Limb (tissue), 2 donors: ENCODE measurements at regions not wholly inside any gene's neighbourhood (a gene's known extent, or its start where the extent isn't known, plus 50 kb on each side); places are given as distances from the start of the nearest gene placed in this dataset.
A peak's percentile ranks its signal among the peaks of the same experiment; 100 is the strongest.

Experiments used
- DNase-seq, 2 donors: peaks; one replicate each; pipeline ENCODE4 v3.0.0-alpha.2; 2016; ENCODE audit errors: extremely low spot score in 2 of 2

- DNase-seq = no peak
Observed at GRCh38 chr5:173741729-173742431, 125.4 kb upstream of the BOD1 start.

DNA sequence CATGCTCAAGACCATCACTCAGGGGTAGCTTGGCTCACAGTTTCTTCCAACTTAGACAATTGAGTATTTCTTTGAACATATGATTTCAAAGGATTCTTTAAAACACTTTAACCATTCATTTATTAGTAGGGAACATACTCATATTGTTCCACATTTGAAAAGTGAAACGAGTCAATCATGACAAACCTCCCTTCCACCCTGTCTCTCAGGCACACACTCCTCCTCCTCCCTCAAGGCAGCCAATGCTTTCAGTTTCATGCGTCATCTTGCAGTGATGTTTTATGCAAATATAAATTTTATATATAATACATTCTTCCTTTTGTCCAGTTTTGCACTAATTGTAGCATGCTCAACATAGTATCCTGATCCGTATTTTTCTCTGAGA lies 126.0 kb upstream of the BOD1 start:
- no peak for DNase-seq

DNA sequence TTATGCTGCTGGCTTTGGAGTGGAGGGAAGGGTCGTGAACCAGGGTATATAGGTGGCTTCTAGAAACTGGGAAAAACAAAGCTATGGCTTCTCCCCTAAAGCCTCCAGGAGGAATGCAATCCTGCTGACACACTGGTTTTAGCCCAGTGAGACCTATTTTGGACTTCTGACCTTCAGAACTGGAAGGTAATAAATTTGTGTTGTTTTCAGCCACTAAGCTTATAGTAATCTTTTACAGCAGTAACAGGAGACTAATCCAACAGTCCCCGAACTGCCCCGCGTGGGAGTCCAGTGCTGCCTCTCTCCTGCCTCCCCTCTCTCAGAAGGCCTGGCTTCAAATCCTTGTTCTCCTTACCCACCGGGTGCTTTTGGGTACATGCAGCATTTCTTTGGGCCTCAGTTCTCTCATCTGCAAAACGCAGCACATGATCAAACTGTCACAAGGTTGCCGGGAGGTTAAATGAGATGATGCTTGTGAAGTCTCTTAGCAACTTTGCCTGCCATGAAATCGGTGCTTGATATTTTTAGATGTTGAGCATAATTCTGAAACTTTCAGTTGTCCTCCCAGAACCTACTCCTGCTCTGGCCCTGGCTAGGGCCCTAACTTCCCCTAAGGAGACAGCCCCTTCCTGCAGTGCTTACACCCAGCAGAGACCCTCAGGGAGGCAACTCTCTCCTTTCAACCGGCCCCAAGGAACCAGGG lies 127.3 kb upstream of the BOD1 start:
- DNase-seq = no peak

DNA sequence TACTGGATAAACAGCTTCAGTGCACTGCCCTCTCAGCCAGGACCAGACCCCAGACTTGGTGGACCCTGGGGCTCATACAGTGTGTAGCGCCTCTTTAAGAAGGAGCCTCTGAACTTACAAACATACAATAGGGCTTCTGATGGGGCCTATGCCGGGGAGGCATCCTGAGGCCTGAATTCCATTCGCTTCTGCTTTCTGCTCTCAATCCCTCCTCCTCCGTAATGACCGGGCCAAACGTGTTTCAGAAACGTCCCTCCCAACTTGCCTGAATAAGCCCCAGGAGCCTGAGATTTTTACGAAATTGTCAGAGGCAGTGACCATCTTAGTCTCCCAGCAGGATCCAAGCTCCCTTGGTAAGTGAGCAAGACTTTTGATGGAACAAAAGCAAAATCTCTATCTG lies 128.1 kb upstream of the BOD1 start:
- no peak for DNase-seq

DNA sequence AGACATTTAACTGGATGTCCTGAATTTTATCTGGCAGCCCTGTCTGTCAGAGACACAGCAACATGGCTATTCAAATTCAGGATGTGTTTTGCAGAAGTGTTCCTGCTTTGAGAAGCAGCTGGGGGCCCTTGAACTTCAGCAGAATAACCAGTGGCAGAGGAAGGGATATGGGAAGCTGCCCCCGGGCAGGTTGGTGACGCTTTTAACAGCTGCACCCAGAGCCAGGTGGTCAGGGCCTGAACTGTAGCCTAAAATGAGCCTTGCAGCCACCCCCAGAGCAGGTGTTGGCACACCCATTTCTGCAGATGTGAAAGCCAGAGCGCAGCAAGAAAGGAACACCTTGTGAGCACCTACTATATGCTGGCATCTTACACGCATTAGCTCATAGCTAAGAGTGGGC lies 128.7 kb upstream of the BOD1 start:
- no peak for DNase-seq

GRCh38 chr5:173745557-173745956 lies 129.1 kb upstream of the BOD1 start:
- DNase-seq = no peak

- no peak for DNase-seq
Observed at GRCh38 chr5:173746047-173746646, 129.7 kb upstream of the BOD1 start.

GRCh38 chr5:173747876-173748275 lies 131.4 kb upstream of the BOD1 start:
- no peak for DNase-seq

DNA sequence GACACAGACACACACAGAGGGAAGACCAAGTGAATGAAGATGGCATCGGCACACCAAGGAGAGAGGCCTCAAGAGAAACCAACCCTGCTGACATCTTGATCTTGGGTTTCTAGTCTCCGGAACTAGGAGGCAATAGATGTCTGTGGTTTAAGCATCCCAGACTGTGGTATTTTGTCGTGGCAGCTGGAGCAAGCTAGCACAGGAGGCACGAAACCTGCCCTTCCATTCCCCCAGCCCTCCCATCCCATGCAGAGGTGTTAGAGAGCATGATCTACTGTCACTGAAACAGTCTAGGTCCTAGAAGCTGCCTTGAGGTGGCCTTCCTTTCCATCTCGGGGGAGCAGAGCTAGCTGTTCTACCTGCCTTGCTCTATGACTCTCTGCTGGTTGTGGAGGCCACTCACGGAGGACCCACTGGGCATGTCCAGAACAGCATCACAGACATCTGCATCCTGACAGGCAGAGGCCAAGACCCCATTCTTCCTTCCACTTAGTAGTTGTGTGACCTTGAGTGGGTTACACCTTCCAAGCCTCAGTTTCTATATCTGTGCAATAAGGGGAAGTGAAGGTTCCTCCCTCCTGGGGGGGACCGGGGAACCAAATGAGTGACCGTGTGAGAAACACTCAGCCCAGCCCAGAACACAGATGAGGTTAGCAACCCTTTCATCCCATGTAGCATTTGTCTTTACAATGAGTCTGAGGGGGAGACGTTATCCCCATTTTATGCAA lies 134.3 kb upstream of the BOD1 start:
- no peak for DNase-seq

DNA sequence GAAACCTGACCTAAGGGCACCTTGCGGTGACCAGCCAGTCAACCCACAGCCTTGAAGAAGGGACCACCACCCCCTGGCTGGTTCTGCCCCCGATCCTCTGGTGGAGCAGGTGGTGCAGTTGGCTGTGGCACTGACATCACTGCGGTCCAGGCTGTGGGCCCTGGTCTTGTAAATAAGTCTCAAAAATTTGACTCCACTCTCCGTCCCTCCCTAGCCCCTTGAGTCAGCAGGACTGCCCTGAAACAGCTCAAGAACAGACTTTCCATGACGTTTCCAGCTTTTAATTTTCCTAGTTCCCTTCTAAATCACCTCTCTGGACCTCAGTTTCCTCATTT lies 134.8 kb upstream of the BOD1 start:
- no peak for DNase-seq

GRCh38 chr5:173752653-173753052 lies 135.5 kb upstream of the CPEB4 start:
- no peak for DNase-seq

DNA sequence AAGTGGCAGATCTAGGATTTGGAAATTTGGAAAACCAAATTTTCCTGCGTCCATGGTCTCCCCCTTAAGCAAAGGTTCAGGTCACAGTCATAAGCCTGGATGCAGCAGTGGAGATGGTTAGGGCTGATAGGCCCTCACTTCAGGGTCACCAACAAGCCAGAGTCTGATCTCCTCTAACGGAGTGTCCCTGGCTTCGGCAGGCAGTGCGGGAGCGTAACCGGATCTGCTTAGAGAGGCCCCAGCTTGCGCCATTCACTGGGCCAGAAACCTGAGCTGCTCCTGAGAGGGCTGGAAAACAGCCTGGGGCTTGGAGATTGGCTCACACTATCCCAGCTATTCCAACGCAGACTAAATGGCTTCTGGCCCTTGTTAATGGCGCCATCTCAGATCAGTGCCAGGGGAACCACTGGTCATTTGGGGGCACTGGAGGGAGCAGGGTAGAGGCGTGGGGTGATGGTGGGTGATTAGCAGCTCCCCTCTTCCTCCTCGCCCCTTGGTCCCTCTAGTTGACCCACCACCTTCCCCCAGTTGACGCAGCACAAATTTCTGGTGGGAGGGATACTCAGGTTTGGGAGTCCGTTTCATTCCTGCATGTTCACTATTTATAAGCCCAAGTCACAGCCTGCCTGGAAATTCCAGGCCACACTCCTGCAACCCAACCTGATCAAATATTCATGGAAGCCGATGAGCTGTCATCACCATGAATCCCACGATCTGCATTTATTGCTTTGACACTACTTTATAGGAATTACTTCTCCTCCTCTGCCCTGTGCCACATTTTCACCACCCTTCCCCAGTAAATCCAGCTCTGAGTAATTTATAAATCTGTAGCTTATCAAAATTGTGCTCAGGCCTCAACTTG lies 134.6 kb upstream of the CPEB4 start:
- peak; percentile 40 to 72 for DNase-seq

DNA sequence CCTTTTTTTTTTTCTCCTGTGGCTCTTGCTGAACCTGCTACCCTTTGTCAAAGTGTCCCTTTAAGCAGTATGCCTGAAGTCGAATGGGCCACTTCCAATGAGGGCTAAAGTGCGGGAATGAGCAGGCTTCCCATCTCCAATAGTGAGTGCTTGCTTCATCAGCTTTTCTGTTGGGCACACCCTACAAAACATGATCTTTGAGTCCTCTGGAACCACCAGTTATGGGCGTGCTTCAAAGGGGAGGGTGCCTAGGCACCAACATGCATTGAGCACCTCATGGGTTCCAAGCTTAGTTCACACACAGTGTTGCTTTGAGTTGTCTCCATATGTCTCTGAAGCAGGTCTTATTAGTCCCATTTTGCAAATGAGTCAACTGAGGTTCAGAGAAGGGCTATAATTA lies 132.8 kb upstream of the CPEB4 start:
- DNase-seq = no peak

GRCh38 chr5:173757403-173758209 lies 130.5 kb upstream of the CPEB4 start:
- DNase-seq = no peak

DNA sequence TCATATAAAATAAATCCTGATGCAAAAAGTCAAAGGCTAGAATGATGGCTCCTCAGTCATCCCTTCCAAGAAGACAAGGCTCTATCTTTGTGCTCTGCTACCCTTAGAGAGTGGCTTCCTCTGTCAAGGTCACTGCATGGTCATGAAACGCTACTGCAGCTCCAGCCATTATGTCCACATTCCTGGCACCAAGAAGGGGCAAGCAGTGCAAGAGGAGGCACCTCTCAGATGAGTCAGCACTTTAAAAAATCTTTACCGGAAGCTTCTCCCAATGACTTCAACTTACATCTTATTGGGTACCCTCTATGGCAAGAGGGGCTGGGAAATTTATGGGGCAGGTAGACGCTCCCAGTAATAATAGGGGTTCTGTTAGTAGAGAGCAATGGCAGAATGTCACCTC lies 129.5 kb upstream of the CPEB4 start:
- DNase-seq = no peak

- DNase-seq = no peak
Observed at GRCh38 chr5:173759691-173760090, 128.5 kb upstream of the CPEB4 start.

GRCh38 chr5:173760461-173761177 lies 127.5 kb upstream of the CPEB4 start:
- DNase-seq = no peak

GRCh38 chr5:173761178-173761513 lies 127.0 kb upstream of the CPEB4 start:
- DNase-seq = no peak

DNA sequence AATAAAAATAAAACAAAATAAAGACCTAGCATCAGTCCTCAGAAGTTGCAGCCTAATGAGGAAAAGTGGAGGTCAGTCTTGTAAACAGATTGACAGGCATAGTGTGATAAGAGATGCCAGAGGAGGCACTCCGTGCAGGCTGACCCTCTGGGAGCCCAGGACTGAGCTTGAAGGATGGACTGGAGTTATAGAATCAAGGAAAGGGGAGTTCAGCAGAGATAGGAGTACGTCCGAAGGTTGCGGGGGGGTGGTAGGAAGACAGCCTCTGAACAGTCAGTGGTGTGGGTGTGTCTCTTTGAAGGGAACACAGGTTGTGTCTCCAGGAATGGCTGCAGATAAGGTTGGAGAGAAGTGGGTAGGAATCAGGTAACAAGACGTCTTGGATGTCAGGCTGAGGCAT lies 126.1 kb upstream of the CPEB4 start:
- DNase-seq = no peak

DNA sequence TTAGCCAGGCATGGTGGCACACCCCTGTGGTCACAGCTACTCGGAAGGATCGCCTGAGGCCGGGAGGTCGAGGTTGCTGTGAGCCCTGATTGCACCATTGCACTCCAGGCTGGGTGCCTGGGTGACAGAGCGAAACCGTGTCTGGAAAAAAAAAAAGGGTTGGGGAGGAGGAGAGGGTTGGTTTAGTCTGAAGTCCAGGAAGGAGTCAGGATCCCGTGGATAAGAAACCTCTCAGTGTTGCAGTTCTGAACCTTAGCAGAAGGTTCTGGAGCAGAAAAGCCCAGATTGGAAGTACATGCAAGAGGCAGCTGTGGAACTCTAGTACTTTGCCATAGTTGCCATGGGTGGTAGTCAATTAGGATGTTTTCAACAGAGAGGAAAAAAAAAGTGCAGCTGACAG lies 125.2 kb upstream of the CPEB4 start:
- no peak for DNase-seq
